SK-N-SH (cell line): ENCODE measurements at regions not wholly inside any gene's neighbourhood (a gene's known extent, or its start where the extent isn't known, plus 50 kb on each side); places are given as distances from the start of the nearest gene placed in this dataset.

Source experiments
- CTCF ChIP-seq: fragments of 200-600 bp; sonication (generic); IDR thresholded peaks from 2 replicates; pipeline ENCODE4 v1.6.1; 2017; ENCODE audit warnings: antibody characterized with exemption, mild to moderate bottlenecking, moderate library complexity
- FOXJ3 ChIP-seq: sonication (generic); formaldehyde crosslinking; IDR thresholded peaks from 2 replicates; pipeline ENCODE4 v1.5.1; 2020; ENCODE audit warnings: mild to moderate bottlenecking, missing genetic modification reagents
- GABPA ChIP-seq: IDR thresholded peaks from 2 replicates; pipeline ENCODE4 v1.4.0; 2012; ENCODE audit warnings: low read depth, mild to moderate bottlenecking
- MEF2A ChIP-seq: IDR thresholded peaks from 2 replicates; pipeline ENCODE4 v1.4.0; 2012; ENCODE audit warnings: low read depth, borderline replicate concordance
- POLR2AphosphoS5 ChIP-seq: IDR thresholded peaks from 2 replicates; pipeline ENCODE4 v1.6.1; 2012; ENCODE audit warnings: low read depth, low read length
- RXRA ChIP-seq: IDR thresholded peaks from 2 replicates; pipeline ENCODE4 v1.4.0; 2012; ENCODE audit warnings: low read depth, mild to moderate bottlenecking, borderline replicate concordance
- SIN3A ChIP-seq: IDR thresholded peaks from 2 replicates; pipeline ENCODE4 v1.6.1; 2012; ENCODE audit warnings: low read depth, mild to moderate bottlenecking, low read length, moderate library complexity, borderline replicate concordance
- TAF1 ChIP-seq: IDR thresholded peaks from 2 replicates; pipeline ENCODE4 v1.6.1; 2012; ENCODE audit warnings: low read depth, mild to moderate bottlenecking, low read length, moderate library complexity, borderline replicate concordance
- TEAD4 ChIP-seq: IDR thresholded peaks from 2 replicates; pipeline ENCODE4 v1.4.0; 2012; ENCODE audit warnings: mild to moderate bottlenecking, borderline replicate concordance; ENCODE audit not compliant: insufficient read depth
- USF1 ChIP-seq: IDR thresholded peaks from 2 replicates; pipeline ENCODE4 v1.4.0; 2012; ENCODE audit warnings: low read depth, borderline replicate concordance
- TF ChIP-seq, protein P1 (sequence below): IDR thresholded peaks from 2 replicates; pipeline ENCODE4 v1.4.0; 2012; ENCODE audit warnings: low read depth
- TF ChIP-seq, protein P2 (sequence below): IDR thresholded peaks from 2 replicates; pipeline ENCODE4 v1.6.1; 2012; ENCODE audit warnings: mild to moderate bottlenecking, low read depth, low read length, moderate library complexity

DNA sequence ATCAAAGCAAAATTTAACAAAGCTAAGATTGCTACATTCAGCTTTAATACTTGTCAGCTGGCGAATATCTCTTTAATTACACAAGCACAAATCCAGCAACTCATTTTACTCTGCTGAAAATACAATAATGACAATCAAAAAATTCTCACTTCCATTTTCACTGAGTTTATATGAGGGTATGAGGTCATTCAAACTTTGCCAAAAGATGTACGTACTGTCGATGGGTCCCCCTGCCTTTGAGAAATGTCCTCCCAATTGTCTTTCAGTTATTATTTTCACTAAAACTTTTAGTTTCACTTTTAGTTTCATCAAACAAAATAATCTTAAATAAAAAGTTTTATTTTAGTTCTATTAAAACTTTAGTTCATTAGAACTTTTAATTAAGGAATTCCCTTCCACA lies 159.5 kb upstream of the WDR11 start:
- TF ChIP-seq FOXJ3 (CRISPR knock-in tag) (no peak), CTCF (no peak), SIN3A (no peak), MEF2A (no peak), POLR2AphosphoS5 (no peak), USF1 (no peak), TAF1 (no peak), TEAD4 (no peak), RXRA (no peak), GABPA (no peak)
- TF ChIP-seq, protein P1, sequence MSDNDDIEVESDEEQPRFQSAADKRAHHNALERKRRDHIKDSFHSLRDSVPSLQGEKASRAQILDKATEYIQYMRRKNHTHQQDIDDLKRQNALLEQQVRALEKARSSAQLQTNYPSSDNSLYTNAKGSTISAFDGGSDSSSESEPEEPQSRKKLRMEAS = no peak
- TF ChIP-seq, protein P2, sequence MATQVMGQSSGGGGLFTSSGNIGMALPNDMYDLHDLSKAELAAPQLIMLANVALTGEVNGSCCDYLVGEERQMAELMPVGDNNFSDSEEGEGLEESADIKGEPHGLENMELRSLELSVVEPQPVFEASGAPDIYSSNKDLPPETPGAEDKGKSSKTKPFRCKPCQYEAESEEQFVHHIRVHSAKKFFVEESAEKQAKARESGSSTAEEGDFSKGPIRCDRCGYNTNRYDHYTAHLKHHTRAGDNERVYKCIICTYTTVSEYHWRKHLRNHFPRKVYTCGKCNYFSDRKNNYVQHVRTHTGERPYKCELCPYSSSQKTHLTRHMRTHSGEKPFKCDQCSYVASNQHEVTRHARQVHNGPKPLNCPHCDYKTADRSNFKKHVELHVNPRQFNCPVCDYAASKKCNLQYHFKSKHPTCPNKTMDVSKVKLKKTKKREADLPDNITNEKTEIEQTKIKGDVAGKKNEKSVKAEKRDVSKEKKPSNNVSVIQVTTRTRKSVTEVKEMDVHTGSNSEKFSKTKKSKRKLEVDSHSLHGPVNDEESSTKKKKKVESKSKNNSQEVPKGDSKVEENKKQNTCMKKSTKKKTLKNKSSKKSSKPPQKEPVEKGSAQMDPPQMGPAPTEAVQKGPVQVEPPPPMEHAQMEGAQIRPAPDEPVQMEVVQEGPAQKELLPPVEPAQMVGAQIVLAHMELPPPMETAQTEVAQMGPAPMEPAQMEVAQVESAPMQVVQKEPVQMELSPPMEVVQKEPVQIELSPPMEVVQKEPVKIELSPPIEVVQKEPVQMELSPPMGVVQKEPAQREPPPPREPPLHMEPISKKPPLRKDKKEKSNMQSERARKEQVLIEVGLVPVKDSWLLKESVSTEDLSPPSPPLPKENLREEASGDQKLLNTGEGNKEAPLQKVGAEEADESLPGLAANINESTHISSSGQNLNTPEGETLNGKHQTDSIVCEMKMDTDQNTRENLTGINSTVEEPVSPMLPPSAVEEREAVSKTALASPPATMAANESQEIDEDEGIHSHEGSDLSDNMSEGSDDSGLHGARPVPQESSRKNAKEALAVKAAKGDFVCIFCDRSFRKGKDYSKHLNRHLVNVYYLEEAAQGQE = no peak
